GM13977 (cell line): ENCODE measurements at regions not wholly inside any gene's neighbourhood (a gene's known extent, or its start where the extent isn't known, plus 50 kb on each side); places are given as distances from the start of the nearest gene placed in this dataset.

Source experiments
- DNase-seq: peaks from one replicate; pipeline ENCODE4 v3.0.0; 2012; ENCODE audit warnings: low spot score
- in situ Hi-C: fragments of 300-500 bp; cut with MboI; formaldehyde crosslinking; loops from one replicate; pipeline ENCODE4 v1.12.0; 2022; ENCODE audit warnings: low sequenced_read_pairs, low pct_unique_long_range_greater_than_20kb, mixed read lengths, inconsistent platforms; ENCODE audit not compliant: unreplicated experiment
- TF ChIP-seq, protein P1 (sequence below): IDR thresholded peaks from 2 replicates; pipeline ENCODE4 v1.5.1; 2012; ENCODE audit warnings: mild to moderate bottlenecking, control low read depth; ENCODE audit not compliant: insufficient read depth; ENCODE audit errors: extremely low read depth, missing control alignments

- no peak for DNase-seq
- TF ChIP-seq, protein P1, sequence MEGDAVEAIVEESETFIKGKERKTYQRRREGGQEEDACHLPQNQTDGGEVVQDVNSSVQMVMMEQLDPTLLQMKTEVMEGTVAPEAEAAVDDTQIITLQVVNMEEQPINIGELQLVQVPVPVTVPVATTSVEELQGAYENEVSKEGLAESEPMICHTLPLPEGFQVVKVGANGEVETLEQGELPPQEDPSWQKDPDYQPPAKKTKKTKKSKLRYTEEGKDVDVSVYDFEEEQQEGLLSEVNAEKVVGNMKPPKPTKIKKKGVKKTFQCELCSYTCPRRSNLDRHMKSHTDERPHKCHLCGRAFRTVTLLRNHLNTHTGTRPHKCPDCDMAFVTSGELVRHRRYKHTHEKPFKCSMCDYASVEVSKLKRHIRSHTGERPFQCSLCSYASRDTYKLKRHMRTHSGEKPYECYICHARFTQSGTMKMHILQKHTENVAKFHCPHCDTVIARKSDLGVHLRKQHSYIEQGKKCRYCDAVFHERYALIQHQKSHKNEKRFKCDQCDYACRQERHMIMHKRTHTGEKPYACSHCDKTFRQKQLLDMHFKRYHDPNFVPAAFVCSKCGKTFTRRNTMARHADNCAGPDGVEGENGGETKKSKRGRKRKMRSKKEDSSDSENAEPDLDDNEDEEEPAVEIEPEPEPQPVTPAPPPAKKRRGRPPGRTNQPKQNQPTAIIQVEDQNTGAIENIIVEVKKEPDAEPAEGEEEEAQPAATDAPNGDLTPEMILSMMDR, result no peak
- in situ Hi-C loops, result no loop called here
Measured at GRCh38 chr5:73337586-73338255, 110.9 kb downstream of the FOXD1 start.

DNA sequence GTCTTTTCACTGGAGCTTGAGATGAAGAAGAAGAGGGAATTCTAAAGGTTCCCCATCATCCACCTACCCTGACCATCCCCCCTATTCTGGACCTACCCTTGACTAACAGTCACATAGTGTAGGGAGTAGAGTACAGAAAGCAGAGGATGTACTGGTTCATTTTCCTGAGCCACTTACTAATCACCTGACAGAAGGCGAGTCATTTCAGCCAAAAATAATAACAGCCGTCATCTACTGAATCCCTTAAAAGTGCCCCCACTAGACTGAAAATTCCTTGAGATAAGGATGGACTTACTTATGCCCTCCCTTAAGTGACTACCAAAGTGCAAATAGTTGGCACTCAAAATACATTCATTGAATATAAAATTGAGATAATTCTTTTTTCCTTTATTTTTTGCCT, 112.2 kb downstream of the FOXD1 start:
- TF ChIP-seq, protein P1, result no peak
- in situ Hi-C loops, result no loop called here
- DNase-seq, result no peak

GRCh38 chr5:73333944-73334703, 114.5 kb downstream of the FOXD1 start:
- in situ Hi-C loops, result no loop called here
- TF ChIP-seq, protein P1, result no peak

GRCh38 chr5:73330613-73331012, 118.0 kb downstream of the FOXD1 start:
- in situ Hi-C loops, result no loop called here
- DNase-seq, result no peak
- TF ChIP-seq, protein P1, result no peak

More at GRCh38 chr5:73333944-73334703, 114.5 kb downstream of the FOXD1 start:
- DNase-seq, result no peak

DNA sequence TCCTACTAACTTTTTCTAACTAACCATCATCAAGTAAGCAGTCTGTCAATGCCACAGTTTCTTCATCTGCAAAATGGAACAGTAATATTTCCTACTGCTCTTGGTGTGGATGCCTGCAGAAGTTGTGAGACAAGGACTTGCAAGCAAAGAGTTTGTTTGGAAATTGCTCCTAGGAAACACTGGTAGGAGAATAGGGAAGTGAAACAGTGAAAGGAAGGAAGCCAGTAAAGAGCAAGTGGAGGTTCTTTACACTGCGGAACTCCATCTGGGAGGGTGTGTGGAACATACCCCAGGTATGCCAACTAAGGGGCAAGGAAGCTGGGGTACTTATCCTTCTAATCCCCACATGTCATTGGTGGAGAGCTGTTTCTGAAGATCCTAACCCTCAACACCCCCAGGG, 119.9 kb downstream of the FOXD1 start:
- TF ChIP-seq, protein P1, result no peak
- in situ Hi-C loops, result no loop called here
- no peak for DNase-seq

- in situ Hi-C loops, result no loop called here
- no peak for DNase-seq
- TF ChIP-seq, protein P1, result no peak
Measured at GRCh38 chr5:73327908-73328455, 120.6 kb downstream of the FOXD1 start.
